Tibial artery (tissue), 4 donors: ENCODE measurements at regions not wholly inside any gene's neighbourhood (a gene's known extent, or its start where the extent isn't known, plus 50 kb on each side); places are given as distances from the start of the nearest gene placed in this dataset.
"Not testable (repeated sequence)": the region's sequence is repeated elsewhere in the genome, so short reads cannot be mapped to it uniquely, and the experiment has no call there.

Experiments
- DNase-seq, 2 donors: peaks; one replicate each; pipeline ENCODE4 v3.0.0-alpha.2; 2019
- H3K27ac ChIP-seq, 2 donors: fragments of 200-600 bp; sonication (generic) in 1 of 2; 1 replicate in 1 of 2; 2 replicates in 1 of 2; pipeline ENCODE4 v1.5.1; 2018 to 2019; ENCODE audit warnings: mild to moderate bottlenecking in 1 of 2
- H3K27me3 ChIP-seq, 2 donors: fragments of 200-600 bp; sonication (generic) in 1 of 2; one replicate each; pipeline versions ENCODE4 v1.5.1 to v1.6.0; 2016 to 2019
- H3K36me3 ChIP-seq, 3 donors: fragments of 200-600 bp; sonication (generic) in 2 of 3; one replicate each; pipeline ENCODE4 v1.5.1; 2016 to 2019; ENCODE audit warnings: mild to moderate bottlenecking in 2 of 3
- H3K4me1 ChIP-seq, 4 donors: fragments of 200-600 bp; sonication (generic) in 2 of 4; 1 replicate in 3 of 4; 2 replicates in 1 of 4; pipeline ENCODE4 v1.5.1; 2016 to 2019
- H3K4me3 ChIP-seq, 2 donors: fragments of 200-600 bp; sonication (generic) in 1 of 2; 1 replicate in 1 of 2; 2 replicates in 1 of 2; pipeline ENCODE4 v1.5.1; 2018 to 2019; ENCODE audit warnings: mild to moderate bottlenecking in 2 of 2
- H3K9me3 ChIP-seq, 3 donors: fragments of 200-600 bp; sonication (generic) in 1 of 3; one replicate each; pipeline ENCODE4 v1.5.1; 2016 to 2019
- intact Hi-C: fragments of 100-400 bp; cut with DNase I; formaldehyde crosslinking; loops from one replicate; pipeline ENCODE4 v1.15.0; 2023; ENCODE audit warnings: low total_unique reads
- TF ChIP-seq, protein P1 (sequence below), 2 experiments: fragments of 200-600 bp in 1 of 2; fragments of 450-650 bp in 1 of 2; IDR thresholded peaks; one replicate each; pipeline ENCODE4 v1.5.1; 2017 to 2019; ENCODE audit warnings: antibody characterized with exemption in 2 of 2, mild to moderate bottlenecking in 1 of 2, moderate library complexity in 1 of 2

GRCh38 chr18:9021458-9021857 lies 81.0 kb upstream of the NDUFV2 start:
- H3K27me3 ChIP-seq = no peaks in the 10 kb centered on the region
- H3K27ac ChIP-seq = no peak overlapping the region
- TF ChIP-seq, protein P1, sequence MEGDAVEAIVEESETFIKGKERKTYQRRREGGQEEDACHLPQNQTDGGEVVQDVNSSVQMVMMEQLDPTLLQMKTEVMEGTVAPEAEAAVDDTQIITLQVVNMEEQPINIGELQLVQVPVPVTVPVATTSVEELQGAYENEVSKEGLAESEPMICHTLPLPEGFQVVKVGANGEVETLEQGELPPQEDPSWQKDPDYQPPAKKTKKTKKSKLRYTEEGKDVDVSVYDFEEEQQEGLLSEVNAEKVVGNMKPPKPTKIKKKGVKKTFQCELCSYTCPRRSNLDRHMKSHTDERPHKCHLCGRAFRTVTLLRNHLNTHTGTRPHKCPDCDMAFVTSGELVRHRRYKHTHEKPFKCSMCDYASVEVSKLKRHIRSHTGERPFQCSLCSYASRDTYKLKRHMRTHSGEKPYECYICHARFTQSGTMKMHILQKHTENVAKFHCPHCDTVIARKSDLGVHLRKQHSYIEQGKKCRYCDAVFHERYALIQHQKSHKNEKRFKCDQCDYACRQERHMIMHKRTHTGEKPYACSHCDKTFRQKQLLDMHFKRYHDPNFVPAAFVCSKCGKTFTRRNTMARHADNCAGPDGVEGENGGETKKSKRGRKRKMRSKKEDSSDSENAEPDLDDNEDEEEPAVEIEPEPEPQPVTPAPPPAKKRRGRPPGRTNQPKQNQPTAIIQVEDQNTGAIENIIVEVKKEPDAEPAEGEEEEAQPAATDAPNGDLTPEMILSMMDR (IDR thresholded peaks at IDR 0.05) = no peak
- H3K4me3 ChIP-seq = no peak overlapping the region
- no peaks in the 10 kb centered on the region for H3K36me3 ChIP-seq
- intact Hi-C loops = no loop called here
- no peak for DNase-seq
- H3K9me3 ChIP-seq = no peaks in the 10 kb centered on the region
- H3K4me1 ChIP-seq = peaks cover 0 to 19% (median 11%) of the 10 kb centered on the region in 4 donors

GRCh38 chr18:9022397-9023155 lies 79.9 kb upstream of the NDUFV2 start:
- DNase-seq = no peak
- Histone ChIP-seq H3K27ac (no peak overlapping the region), H3K36me3 (no peaks in the 10 kb centered on the region), H3K9me3 (no peaks in the 10 kb centered on the region), H3K4me3 (no peak overlapping the region), H3K4me1 (peaks cover 0 to 8% (median 2%) of the 10 kb centered on the region in 4 donors), H3K27me3 (no peaks in the 10 kb centered on the region)
- intact Hi-C loops = no loop called here
- TF ChIP-seq, protein P1 (IDR thresholded peaks at IDR 0.05) = no peak

- H3K36me3 ChIP-seq, H3K27ac ChIP-seq, intact Hi-C loops, H3K4me3 ChIP-seq, H3K9me3 ChIP-seq, DNase-seq, H3K4me1 ChIP-seq, H3K27me3 ChIP-seq: not testable (repeated sequence)
These were observed 78.4 kb upstream of the NDUFV2 start for GRCh38 chr18:9024031-9024646.

- H3K4me3 ChIP-seq = no peak overlapping the region
- no peak for DNase-seq
- intact Hi-C loops = no loop called here
- no peaks in the 10 kb centered on the region for H3K36me3 ChIP-seq
- TF ChIP-seq, protein P1 (IDR thresholded peaks at IDR 0.05) = no peak
- no peaks in the 10 kb centered on the region for H3K27me3 ChIP-seq
- no peaks in the 10 kb centered on the region for H3K4me1 ChIP-seq
- H3K27ac ChIP-seq = no peak overlapping the region
- H3K9me3 ChIP-seq = no peaks in the 10 kb centered on the region
These were observed 77.2 kb upstream of the NDUFV2 start for GRCh38 chr18:9025091-9025838.

DNA sequence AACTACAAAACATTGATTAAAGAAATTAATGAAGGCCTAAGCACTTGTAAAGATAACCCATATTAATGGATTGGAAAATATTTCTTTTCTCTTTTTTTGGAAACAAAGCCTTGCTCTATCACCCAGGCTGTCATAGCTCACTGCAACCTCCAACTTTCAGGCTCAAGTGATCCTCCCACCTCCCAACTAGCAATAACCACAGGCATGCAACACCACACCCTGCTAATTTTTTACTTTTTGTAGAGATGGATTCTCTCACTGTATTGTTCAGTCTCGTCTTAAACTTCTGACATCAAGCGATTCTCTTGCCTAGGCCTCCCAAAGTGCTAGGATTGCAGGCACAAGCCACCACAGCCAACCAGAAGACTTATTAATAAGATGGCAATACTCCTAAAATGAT lies 73.4 kb upstream of the NDUFV2 start:
- intact Hi-C loops = no loop called here
- no peak overlapping the region for H3K27ac ChIP-seq
- H3K4me3 ChIP-seq = no peak overlapping the region
- no peaks in the 10 kb centered on the region for H3K36me3 ChIP-seq
- TF ChIP-seq, protein P1 (IDR thresholded peaks at IDR 0.05) = no peak
- no peaks in the 10 kb centered on the region for H3K27me3 ChIP-seq
- no peak for DNase-seq
- H3K4me1 ChIP-seq = no peaks in the 10 kb centered on the region
- H3K9me3 ChIP-seq = no peaks in the 10 kb centered on the region

DNA sequence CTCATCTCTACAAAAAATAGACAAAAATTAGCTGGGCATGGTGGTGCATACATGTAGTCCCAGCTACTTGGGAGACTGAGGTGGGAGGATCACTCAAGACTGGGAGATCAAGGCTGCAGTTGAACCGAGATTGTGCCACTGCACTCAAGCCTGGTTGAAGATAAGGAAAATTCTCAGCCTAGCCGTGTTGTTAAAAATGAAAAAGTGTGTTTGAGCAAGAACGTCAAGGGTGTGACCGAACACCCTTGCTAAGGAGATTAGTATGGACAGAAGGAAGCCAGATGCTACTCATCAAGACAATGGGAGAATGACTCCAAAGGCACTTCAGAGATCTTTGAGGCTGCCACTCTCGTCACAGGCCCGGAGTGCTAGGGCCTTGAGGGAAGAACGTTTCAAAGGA lies 70.0 kb upstream of the NDUFV2 start:
- TF ChIP-seq, protein P1 (IDR thresholded peaks at IDR 0.05) = no peak
- H3K9me3 ChIP-seq = no peaks in the 10 kb centered on the region

More for the DNA sequence above, 70.0 kb upstream of the NDUFV2 start:
- no peak for DNase-seq
- H3K27ac ChIP-seq = no peak overlapping the region
- H3K27me3 ChIP-seq = no peaks in the 10 kb centered on the region
- H3K4me3 ChIP-seq = no peak overlapping the region
- no peaks in the 10 kb centered on the region for H3K4me1 ChIP-seq
- H3K36me3 ChIP-seq = no peaks in the 10 kb centered on the region
- intact Hi-C loops = no loop called here
